ENCODE measurements at regions not wholly inside any gene's neighbourhood (a gene's known extent, or its start where the extent isn't known, plus 50 kb on each side); places are given as distances from the start of the nearest gene placed in this dataset.

GRCh38 chr16:73793871-73794437 lies 502.7 kb upstream of the PSMD7 start:
- no peak overlapping the region for H3K9ac ChIP-seq
- H3K9me2 ChIP-seq = no peaks in the 10 kb centered on the region
- no peaks in the 10 kb centered on the region for H3K36me3 ChIP-seq (replicated peaks in 1 of 2; ENCODE audit: control insufficient read depth in 1 of 2, insufficient read depth in 2 of 2, low read length in 1 of 2)
- no peak overlapping the region for H3K4me2 ChIP-seq
- H3K9me3 ChIP-seq = no peaks in the 10 kb centered on the region
- no peak overlapping the region for H2AFZ ChIP-seq (ENCODE audit: low read depth)
- no peak for DNase-seq
- H4K20me1 ChIP-seq (ENCODE audit: insufficient read depth) = no peaks in the 10 kb centered on the region
- no peaks in the 10 kb centered on the region for H3K79me2 ChIP-seq (ENCODE audit: insufficient read depth)
- H3K27ac ChIP-seq (ENCODE audit: low read depth in 2 of 2, low read length in 1 of 2) = no peak overlapping the region
- ChIA-PET POLR2A (no interaction called here), CTCF (interaction anchor here (1.3 kb wide), 1 partner anchor 15 kb away, joined by 3 read pairs; no protein-coding TSS in a partner anchor)
- H3K27me3 ChIP-seq (ENCODE audit: insufficient read depth) = no peaks in the 10 kb centered on the region
- H3K4me1 ChIP-seq (ENCODE audit: control insufficient read depth in 1 of 2, insufficient read depth in 2 of 2, low read depth in 1 of 2, low read length in 1 of 2) = peaks cover 0 to 18% of the 10 kb centered on the region in 2 experiments; a peak in 2 of 4 replicates
- no peak overlapping the region for H3K4me3 ChIP-seq (ENCODE audit: low read depth in 2 of 2, low read length in 1 of 2)
- TF ChIP-seq CTCF (IDR thresholded peaks at IDR 0.05) = no peak
- TF ChIP-seq MXI1 (IDR thresholded peaks at IDR 0.05; ENCODE audit: low read depth, low read length) = no peak
- TF ChIP-seq FOSL2 (IDR thresholded peaks at IDR 0.05; ENCODE audit: borderline replicate concordance, low read depth) = no peak
- TF ChIP-seq NFIC (IDR thresholded peaks at IDR 0.05; ENCODE audit: borderline replicate concordance) = no peak
- TF ChIP-seq SIN3A (IDR thresholded peaks at IDR 0.05; ENCODE audit: borderline replicate concordance, low read depth, low read length) = no peak
- TF ChIP-seq CHD2 (IDR thresholded peaks at IDR 0.05; ENCODE audit: low read length, partially characterized antibody) = no peak
- H3F3A ChIP-seq (replicated peaks; ENCODE audit: insufficient read depth) = no peaks in the 10 kb centered on the region
- WGBS (ENCODE audit: low lambda C conversion rate) = 52% methylated on average over 9 of the region's 11 CpGs

- H2AFZ ChIP-seq (ENCODE audit: low read depth) = no peak overlapping the region
- H3K9me3 ChIP-seq = no peaks in the 10 kb centered on the region
- no peaks in the 10 kb centered on the region for H3K36me3 ChIP-seq (replicated peaks in 1 of 2; ENCODE audit: control insufficient read depth in 1 of 2, insufficient read depth in 2 of 2, low read length in 1 of 2)
- 37% methylated on average over 4 of the region's 4 CpGs for WGBS (ENCODE audit: low lambda C conversion rate)
- ChIA-PET POLR2A (no interaction called here), CTCF (interaction anchor here (0.8 to 1.3 kb wide), 3 partner anchors 20 to 53 kb away, joined by 3 read pairs; no protein-coding TSS in a partner anchor)
- no peaks in the 10 kb centered on the region for H4K20me1 ChIP-seq (ENCODE audit: insufficient read depth)
- peaks cover 0 to 18% of the 10 kb centered on the region in 2 experiments; a peak in 2 of 4 replicates for H3K4me1 ChIP-seq (ENCODE audit: control insufficient read depth in 1 of 2, insufficient read depth in 2 of 2, low read depth in 1 of 2, low read length in 1 of 2)
- H3K27ac ChIP-seq (ENCODE audit: low read depth in 2 of 2, low read length in 1 of 2) = peak overlapping the region in 1 of 2 experiments; percentile 63; a peak in 1 of 4 replicates
- H3K9me2 ChIP-seq = no peaks in the 10 kb centered on the region
- no peaks in the 10 kb centered on the region for H3K79me2 ChIP-seq (ENCODE audit: insufficient read depth)
- no peak overlapping the region for H3K4me3 ChIP-seq (ENCODE audit: low read depth in 2 of 2, low read length in 1 of 2)
- no peak for DNase-seq
- H3K4me2 ChIP-seq = no peak overlapping the region
- no peaks in the 10 kb centered on the region for H3F3A ChIP-seq (replicated peaks; ENCODE audit: insufficient read depth)
- no peak overlapping the region for H3K9ac ChIP-seq
- H3K27me3 ChIP-seq (ENCODE audit: insufficient read depth) = no peaks in the 10 kb centered on the region
- TF ChIP-seq YY1 (IDR thresholded peaks at IDR 0.05; ENCODE audit: low read depth) = no peak
- TF ChIP-seq FOXJ3 (CRISPR knock-in tag; IDR thresholded peaks at IDR 0.05) = no peak
- TF ChIP-seq NFIC (IDR thresholded peaks at IDR 0.05; ENCODE audit: borderline replicate concordance) = no peak
- no peak for TF ChIP-seq JUND (IDR thresholded peaks at IDR 0.05)
- no peak for TF ChIP-seq RCOR1 (IDR thresholded peaks at IDR 0.05; ENCODE audit: low read length)
- no peak for TF ChIP-seq CHD2 (IDR thresholded peaks at IDR 0.05; ENCODE audit: low read length, partially characterized antibody)
- no peak for TF ChIP-seq PBX3 (IDR thresholded peaks at IDR 0.05)
- TF ChIP-seq IRF3 (IDR thresholded peaks at IDR 0.05; ENCODE audit: low read depth, low read length) = no peak
- TF ChIP-seq RXRA (IDR thresholded peaks at IDR 0.05; ENCODE audit: borderline replicate concordance, low read depth) = no peak
- TF ChIP-seq GATA2 (CRISPR knock-in tag; IDR thresholded peaks at IDR 0.05) = no peak
- TF ChIP-seq MXI1 (IDR thresholded peaks at IDR 0.05; ENCODE audit: low read depth, low read length) = no peak
- no peak for TF ChIP-seq USF2 (IDR thresholded peaks at IDR 0.05; ENCODE audit: borderline replicate concordance, low read depth, low read length)
- TF ChIP-seq RFX5 (IDR thresholded peaks at IDR 0.05; ENCODE audit: low read length) = no peak
- TF ChIP-seq TCF12 (IDR thresholded peaks at IDR 0.05) = no peak
- no peak for TF ChIP-seq CTCF (IDR thresholded peaks at IDR 0.05)
These were observed 503.4 kb upstream of the PSMD7 start for GRCh38 chr16:73793260-73793659.

Data from SK-N-SH (cell line).